ENCODE measurements at regions not wholly inside any gene's neighbourhood (a gene's known extent, or its start where the extent isn't known, plus 50 kb on each side); places are given as distances from the start of the nearest gene placed in this dataset.

DNA sequence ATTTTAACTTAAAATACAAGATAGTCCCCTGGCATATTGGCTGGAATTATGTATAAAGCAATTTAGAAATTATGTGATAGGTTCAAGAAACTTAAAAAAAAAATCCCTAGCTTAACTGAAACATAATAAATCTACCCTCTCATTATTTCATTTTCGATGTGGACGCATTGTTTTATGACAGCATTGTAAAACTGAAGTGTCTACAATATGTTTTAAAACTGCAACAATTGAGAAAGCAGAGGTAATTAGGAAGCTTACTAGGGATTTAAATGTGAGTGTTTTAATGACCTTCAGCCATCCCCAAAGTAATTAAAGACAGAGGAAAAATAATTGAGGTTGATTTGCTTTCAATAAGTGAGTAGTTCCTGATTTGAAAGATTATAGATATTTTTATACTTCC, 776.0 kb downstream of the TBC1D32 start:
- no peaks in the 10 kb centered on the region for H3K27me3 ChIP-seq (ENCODE audit: insufficient read depth, low read length)
- no peak overlapping the region for H3K27ac ChIP-seq (ENCODE audit: low read length)
- no peak overlapping the region for H3K9ac ChIP-seq (ENCODE audit: low read depth, low read length)
- H3K4me3 ChIP-seq (ENCODE audit: low read length), result no peak overlapping the region
- H3K9me3 ChIP-seq (ENCODE audit: insufficient read depth, low read depth, low read length), result no peaks in the 10 kb centered on the region
- no peaks in the 10 kb centered on the region for H3K36me3 ChIP-seq (ENCODE audit: insufficient read depth, low read depth, low read length)
- no peaks in the 10 kb centered on the region for H3K4me1 ChIP-seq (ENCODE audit: insufficient read depth, low read length)

DNA sequence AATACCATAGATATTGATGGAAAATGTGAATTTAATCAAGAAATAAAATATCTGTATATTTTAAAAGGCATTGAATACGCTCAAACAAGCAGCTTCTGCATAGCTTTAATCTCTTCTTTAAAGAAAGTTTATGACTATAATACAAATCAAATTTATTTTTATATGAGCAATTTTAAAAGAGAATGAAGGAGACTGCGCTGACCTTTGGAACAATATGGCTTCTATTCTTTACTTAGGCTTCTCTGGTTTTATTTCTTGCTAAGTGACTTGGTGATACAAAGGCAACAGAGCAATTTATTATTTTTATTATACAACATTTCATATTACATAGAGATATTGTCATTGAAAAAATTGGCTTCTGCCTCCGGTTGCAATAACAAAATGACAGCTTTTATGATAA, 776.7 kb downstream of the TBC1D32 start:
- Histone ChIP-seq H3K4me1 (ENCODE audit: insufficient read depth, low read length) (no peaks in the 10 kb centered on the region), H3K27ac (ENCODE audit: low read length) (no peak overlapping the region), H3K4me3 (ENCODE audit: low read length) (no peak overlapping the region), H3K9ac (ENCODE audit: low read depth, low read length) (no peak overlapping the region), H3K27me3 (ENCODE audit: insufficient read depth, low read length) (no peaks in the 10 kb centered on the region), H3K36me3 (ENCODE audit: insufficient read depth, low read depth, low read length) (no peaks in the 10 kb centered on the region), H3K9me3 (ENCODE audit: insufficient read depth, low read depth, low read length) (no peaks in the 10 kb centered on the region)

DNA sequence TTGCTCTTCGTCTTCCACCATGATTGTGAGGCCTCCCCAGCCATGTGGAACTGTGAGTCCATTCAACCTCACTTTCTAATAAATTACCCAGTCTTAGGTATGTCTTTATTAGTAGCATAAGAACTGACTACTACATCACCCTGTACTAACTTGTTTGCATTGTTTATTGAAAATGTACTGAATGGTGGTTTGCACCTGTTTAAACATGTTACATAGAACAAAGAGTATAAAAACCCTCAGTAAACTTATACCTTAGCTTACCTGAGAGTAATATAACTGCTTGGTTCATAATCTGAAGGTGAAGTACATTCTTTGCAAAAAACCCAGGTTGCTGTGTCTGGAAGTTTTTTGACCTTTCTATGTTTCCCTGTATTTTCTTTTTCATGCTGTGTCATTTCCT, 777.8 kb downstream of the TBC1D32 start:
- Histone ChIP-seq H3K27me3 (ENCODE audit: insufficient read depth, low read length) (no peaks in the 10 kb centered on the region), H3K4me1 (ENCODE audit: insufficient read depth, low read length) (no peaks in the 10 kb centered on the region), H3K36me3 (ENCODE audit: insufficient read depth, low read depth, low read length) (no peaks in the 10 kb centered on the region), H3K9me3 (ENCODE audit: insufficient read depth, low read depth, low read length) (no peaks in the 10 kb centered on the region), H3K27ac (ENCODE audit: low read length) (no peak overlapping the region), H3K9ac (ENCODE audit: low read depth, low read length) (no peak overlapping the region), H3K4me3 (ENCODE audit: low read length) (no peak overlapping the region)

DNA sequence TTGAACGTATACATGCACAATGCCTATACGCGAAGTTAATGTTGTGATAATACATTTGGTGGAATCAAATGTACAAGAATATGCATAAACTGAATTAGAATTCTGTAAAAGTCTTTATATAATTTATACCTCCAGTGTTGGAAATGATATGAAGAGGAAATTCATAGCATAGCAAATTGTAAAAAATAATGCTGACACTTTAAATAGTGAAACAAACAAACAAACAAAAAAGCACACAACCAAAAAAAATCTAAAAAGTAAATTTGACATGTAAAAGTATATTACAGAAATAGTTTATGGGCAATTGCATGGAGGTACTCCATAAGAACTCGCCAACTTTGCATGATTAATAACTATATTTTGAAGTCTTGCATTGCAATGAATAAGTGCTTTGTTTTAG, 780.9 kb downstream of the TBC1D32 start:
- Histone ChIP-seq H3K4me1 (ENCODE audit: insufficient read depth, low read length) (no peaks in the 10 kb centered on the region), H3K27me3 (ENCODE audit: insufficient read depth, low read length) (no peaks in the 10 kb centered on the region), H3K9me3 (ENCODE audit: insufficient read depth, low read depth, low read length) (no peaks in the 10 kb centered on the region), H3K4me3 (ENCODE audit: low read length) (no peak overlapping the region), H3K9ac (ENCODE audit: low read depth, low read length) (no peak overlapping the region), H3K27ac (ENCODE audit: low read length) (no peak overlapping the region), H3K36me3 (ENCODE audit: insufficient read depth, low read depth, low read length) (no peaks in the 10 kb centered on the region)

DNA sequence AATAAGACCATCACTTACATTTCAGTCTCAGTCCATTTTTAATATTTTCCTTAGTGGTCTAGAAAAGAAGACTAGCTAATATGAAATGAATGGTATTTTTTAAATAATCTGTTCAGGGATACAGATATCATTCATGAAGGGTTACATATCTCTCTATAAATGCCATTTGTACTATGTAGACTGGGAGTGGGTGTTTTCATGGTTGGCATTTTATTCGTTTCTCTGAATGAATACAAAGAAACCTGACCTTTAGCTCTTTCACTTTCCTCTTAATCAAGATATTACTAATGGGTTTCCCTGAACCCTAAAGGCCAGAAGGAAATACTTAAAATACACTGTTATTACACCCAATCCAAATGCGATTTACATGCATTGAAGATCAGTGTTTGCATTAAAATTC, 788.9 kb downstream of the TBC1D32 start:
- Histone ChIP-seq H3K27ac (ENCODE audit: low read length) (no peak overlapping the region), H3K27me3 (ENCODE audit: insufficient read depth, low read length) (no peaks in the 10 kb centered on the region), H3K4me3 (ENCODE audit: low read length) (no peak overlapping the region), H3K9me3 (ENCODE audit: insufficient read depth, low read depth, low read length) (no peaks in the 10 kb centered on the region), H3K4me1 (ENCODE audit: insufficient read depth, low read length) (no peaks in the 10 kb centered on the region), H3K9ac (ENCODE audit: low read depth, low read length) (no peak overlapping the region), H3K36me3 (ENCODE audit: insufficient read depth, low read depth, low read length) (no peaks in the 10 kb centered on the region)

DNA sequence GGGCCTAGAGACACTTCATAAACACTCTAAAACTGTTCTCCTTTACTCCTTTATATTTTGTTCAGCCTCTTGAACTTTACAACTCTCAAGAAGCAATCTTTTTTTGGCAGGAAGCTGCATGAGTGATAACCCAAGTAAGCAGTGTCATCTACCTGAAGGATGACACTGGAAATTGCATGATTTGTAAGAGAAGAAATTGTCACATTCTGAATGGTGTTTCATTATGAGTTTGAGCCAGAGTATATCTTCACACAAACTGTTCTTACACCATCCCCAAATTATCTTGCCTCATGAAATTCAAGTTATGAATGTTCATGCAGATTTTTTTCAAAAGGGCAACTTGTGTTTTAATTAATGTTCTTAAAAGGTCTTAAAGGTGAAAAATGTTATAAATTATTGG, 799.3 kb downstream of the TBC1D32 start:
- Histone ChIP-seq H3K27me3 (ENCODE audit: insufficient read depth, low read length) (no peaks in the 10 kb centered on the region), H3K9ac (ENCODE audit: low read depth, low read length) (no peak overlapping the region), H3K4me1 (ENCODE audit: insufficient read depth, low read length) (no peaks in the 10 kb centered on the region), H3K9me3 (ENCODE audit: insufficient read depth, low read depth, low read length) (no peaks in the 10 kb centered on the region), H3K27ac (ENCODE audit: low read length) (no peak overlapping the region), H3K4me3 (ENCODE audit: low read length) (no peak overlapping the region), H3K36me3 (ENCODE audit: insufficient read depth, low read depth, low read length) (no peaks in the 10 kb centered on the region)

DNA sequence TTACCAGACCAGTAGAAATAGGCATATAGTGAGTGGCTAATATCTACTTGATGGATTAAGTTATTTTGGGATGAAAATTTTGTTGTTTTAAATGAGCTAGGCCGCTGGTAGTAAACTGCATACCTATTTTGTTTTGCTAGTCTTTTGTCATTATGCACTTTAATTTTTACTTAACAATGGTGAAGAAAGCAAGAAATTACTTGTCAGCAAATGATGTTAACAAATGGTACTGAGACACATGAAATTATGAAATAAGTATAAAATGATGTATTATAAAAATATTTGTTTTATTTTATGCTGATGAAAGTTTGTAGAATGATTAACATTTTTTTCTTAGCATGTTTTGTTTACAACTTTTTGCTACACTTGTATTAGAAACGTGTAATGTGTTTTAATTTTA, 807.7 kb downstream of the TBC1D32 start:
- Histone ChIP-seq H3K4me3 (ENCODE audit: low read length) (no peak overlapping the region), H3K27ac (ENCODE audit: low read length) (no peak overlapping the region), H3K9me3 (ENCODE audit: insufficient read depth, low read depth, low read length) (no peaks in the 10 kb centered on the region)

DNA sequence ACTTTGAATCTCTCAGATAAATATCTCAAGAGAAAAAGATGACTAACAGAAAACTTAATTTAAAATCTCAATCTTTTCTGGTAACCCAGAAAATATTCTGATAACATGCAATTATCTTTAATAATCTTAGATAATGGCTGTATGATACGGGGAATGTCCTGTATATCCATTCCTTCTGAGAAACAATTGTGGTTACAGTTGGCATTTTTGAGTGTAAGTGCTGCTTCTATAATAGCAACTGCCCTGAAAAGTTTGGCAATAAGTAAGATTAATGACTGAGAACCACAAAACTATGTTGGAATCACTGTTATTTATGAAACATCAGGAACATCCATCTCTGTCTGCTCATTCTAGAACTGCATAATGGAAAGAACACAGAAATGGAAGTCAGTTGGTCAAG, 819.7 kb downstream of the TBC1D32 start:
- no peak overlapping the region for H3K4me3 ChIP-seq (ENCODE audit: low read length)
- no peak overlapping the region for H3K27ac ChIP-seq (ENCODE audit: low read length)
- H3K36me3 ChIP-seq (ENCODE audit: insufficient read depth, low read depth, low read length), result no peaks in the 10 kb centered on the region
- H3K4me1 ChIP-seq (ENCODE audit: insufficient read depth, low read length), result no peaks in the 10 kb centered on the region
- no peaks in the 10 kb centered on the region for H3K27me3 ChIP-seq (ENCODE audit: insufficient read depth, low read length)
- H3K9me3 ChIP-seq (ENCODE audit: insufficient read depth, low read depth, low read length), result no peaks in the 10 kb centered on the region
- no peak overlapping the region for H3K9ac ChIP-seq (ENCODE audit: low read depth, low read length)

More for the DNA sequence above, 807.7 kb downstream of the TBC1D32 start:
- H3K36me3 ChIP-seq (ENCODE audit: insufficient read depth, low read depth, low read length), result no peaks in the 10 kb centered on the region
- H3K9ac ChIP-seq (ENCODE audit: low read depth, low read length), result no peak overlapping the region
- no peaks in the 10 kb centered on the region for H3K27me3 ChIP-seq (ENCODE audit: insufficient read depth, low read length)
- no peaks in the 10 kb centered on the region for H3K4me1 ChIP-seq (ENCODE audit: insufficient read depth, low read length)

DNA sequence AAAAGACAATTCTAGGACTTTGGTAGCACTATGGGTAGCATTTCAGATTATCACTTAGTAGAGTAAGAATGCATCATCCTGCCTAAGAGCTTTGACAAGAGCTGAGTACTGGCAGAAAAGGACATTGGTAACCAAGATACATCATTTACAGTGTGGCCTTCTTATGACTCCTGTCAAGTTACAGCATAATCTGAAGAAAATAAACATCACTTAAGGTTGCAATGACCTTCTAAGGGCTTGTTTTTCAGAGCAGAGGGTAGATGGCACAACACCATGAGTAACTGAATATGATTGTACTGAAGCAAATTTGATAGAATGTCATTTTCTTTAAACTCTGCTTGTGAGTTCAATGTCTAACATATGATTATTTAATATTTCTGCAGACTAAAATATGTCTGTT, 822.6 kb downstream of the TBC1D32 start:
- H3K4me3 ChIP-seq (ENCODE audit: low read length), result no peak overlapping the region
- no peaks in the 10 kb centered on the region for H3K27me3 ChIP-seq (ENCODE audit: insufficient read depth, low read length)
- no peak overlapping the region for H3K9ac ChIP-seq (ENCODE audit: low read depth, low read length)
- H3K9me3 ChIP-seq (ENCODE audit: insufficient read depth, low read depth, low read length), result no peaks in the 10 kb centered on the region
- H3K27ac ChIP-seq (ENCODE audit: low read length), result no peak overlapping the region
- H3K4me1 ChIP-seq (ENCODE audit: insufficient read depth, low read length), result no peaks in the 10 kb centered on the region
- no peaks in the 10 kb centered on the region for H3K36me3 ChIP-seq (ENCODE audit: insufficient read depth, low read depth, low read length)

DNA sequence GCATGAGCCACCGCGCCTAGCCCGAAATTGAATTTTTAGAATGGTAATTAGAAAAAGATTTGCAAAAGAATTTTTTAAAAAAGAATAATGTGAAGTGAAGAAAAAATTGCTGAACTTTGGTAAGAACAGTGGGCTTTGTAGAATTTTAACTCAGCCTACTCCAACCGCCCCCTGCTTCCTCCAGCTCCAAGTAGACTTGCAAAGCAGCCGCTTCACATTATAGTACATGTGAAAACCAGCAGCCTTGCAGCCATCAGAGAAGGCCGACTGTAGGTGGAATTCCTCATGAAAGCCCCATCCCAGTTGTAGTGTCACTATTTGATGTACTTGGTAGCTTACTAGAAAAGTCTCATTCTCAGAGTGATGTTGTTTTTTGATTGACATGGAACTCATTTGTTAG, 835.6 kb downstream of the TBC1D32 start:
- Histone ChIP-seq H3K4me1 (ENCODE audit: insufficient read depth, low read length) (no peaks in the 10 kb centered on the region), H3K9me3 (ENCODE audit: insufficient read depth, low read depth, low read length) (no peaks in the 10 kb centered on the region), H3K27ac (ENCODE audit: low read length) (no peak overlapping the region), H3K27me3 (ENCODE audit: insufficient read depth, low read length) (no peaks in the 10 kb centered on the region), H3K36me3 (ENCODE audit: insufficient read depth, low read depth, low read length) (no peaks in the 10 kb centered on the region), H3K9ac (ENCODE audit: low read depth, low read length) (no peak overlapping the region), H3K4me3 (ENCODE audit: low read length) (no peak overlapping the region)

DNA sequence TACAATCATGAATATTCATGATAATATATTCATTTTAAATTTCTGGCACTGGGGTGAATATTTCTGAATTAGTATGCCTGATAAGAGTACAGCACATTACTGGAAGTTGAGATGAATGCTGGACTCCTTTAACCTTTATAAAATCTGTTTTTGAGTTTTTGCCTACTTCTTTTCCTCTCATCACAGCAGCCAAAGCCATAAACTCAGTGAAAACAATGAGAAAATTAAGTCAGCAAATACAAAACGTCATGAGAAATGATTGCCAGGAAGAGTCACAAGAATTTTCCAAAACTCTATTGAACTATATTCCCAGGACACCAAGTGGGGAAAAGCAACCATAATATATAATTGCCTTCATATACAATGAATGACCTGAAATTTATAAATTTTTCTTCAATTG, 837.6 kb downstream of the TBC1D32 start:
- no peaks in the 10 kb centered on the region for H3K36me3 ChIP-seq (ENCODE audit: insufficient read depth, low read depth, low read length)
- no peak overlapping the region for H3K4me3 ChIP-seq (ENCODE audit: low read length)

DNA sequence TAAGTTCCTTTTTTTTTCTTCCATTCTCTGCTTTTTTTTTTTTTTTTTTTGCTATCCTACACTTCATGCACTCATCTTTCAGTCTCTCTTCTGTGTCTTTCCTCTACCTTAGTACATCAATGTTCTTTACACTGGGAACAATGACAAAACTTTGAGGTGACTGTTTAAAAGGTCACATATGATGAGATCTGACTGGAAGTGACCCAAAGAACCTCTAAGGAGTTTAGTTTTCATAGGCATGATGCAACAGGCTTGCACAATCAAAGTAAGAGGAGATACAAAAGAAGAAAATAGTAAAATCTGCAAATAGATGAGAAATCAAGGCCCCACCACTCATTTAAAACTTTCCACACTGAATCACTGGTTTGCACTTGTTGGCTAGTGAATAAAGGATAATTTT, 840.8 kb downstream of the TBC1D32 start:
- no peaks in the 10 kb centered on the region for H3K27me3 ChIP-seq (ENCODE audit: insufficient read depth, low read length)
- no peaks in the 10 kb centered on the region for H3K9me3 ChIP-seq (ENCODE audit: insufficient read depth, low read depth, low read length)
- H3K9ac ChIP-seq (ENCODE audit: low read depth, low read length), result no peak overlapping the region
- no peak overlapping the region for H3K27ac ChIP-seq (ENCODE audit: low read length)
- H3K4me1 ChIP-seq (ENCODE audit: insufficient read depth, low read length), result no peaks in the 10 kb centered on the region
- no peak overlapping the region for H3K4me3 ChIP-seq (ENCODE audit: low read length)
- H3K36me3 ChIP-seq (ENCODE audit: insufficient read depth, low read depth, low read length), result no peaks in the 10 kb centered on the region

More for the DNA sequence above, 837.6 kb downstream of the TBC1D32 start:
- no peaks in the 10 kb centered on the region for H3K9me3 ChIP-seq (ENCODE audit: insufficient read depth, low read depth, low read length)
- no peaks in the 10 kb centered on the region for H3K27me3 ChIP-seq (ENCODE audit: insufficient read depth, low read length)
- no peaks in the 10 kb centered on the region for H3K4me1 ChIP-seq (ENCODE audit: insufficient read depth, low read length)
- H3K27ac ChIP-seq (ENCODE audit: low read length), result no peak overlapping the region
- no peak overlapping the region for H3K9ac ChIP-seq (ENCODE audit: low read depth, low read length)

DNA sequence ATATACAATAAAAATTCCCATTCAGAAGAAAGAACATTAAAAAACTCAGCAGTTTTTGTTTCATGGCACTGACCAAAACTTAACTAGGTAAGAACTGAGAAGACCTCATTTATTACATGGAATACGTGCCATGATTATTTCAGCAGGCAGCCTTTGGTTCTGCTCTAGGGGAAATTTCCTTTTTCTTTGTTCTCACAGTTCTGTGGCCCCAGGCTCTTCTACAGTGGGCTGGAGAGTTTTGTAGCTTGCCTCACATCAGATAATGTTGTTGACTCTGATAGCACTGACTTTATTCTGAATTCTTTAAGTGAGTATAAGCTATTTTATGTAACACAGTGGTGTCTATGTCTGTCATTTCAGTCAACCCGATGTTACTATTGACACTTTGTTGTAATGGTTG, 844.3 kb downstream of the TBC1D32 start:
- Histone ChIP-seq H3K36me3 (ENCODE audit: insufficient read depth, low read depth, low read length) (no peaks in the 10 kb centered on the region), H3K27me3 (ENCODE audit: insufficient read depth, low read length) (no peaks in the 10 kb centered on the region), H3K27ac (ENCODE audit: low read length) (no peak overlapping the region), H3K4me1 (ENCODE audit: insufficient read depth, low read length) (no peaks in the 10 kb centered on the region), H3K9me3 (ENCODE audit: insufficient read depth, low read depth, low read length) (no peaks in the 10 kb centered on the region), H3K9ac (ENCODE audit: low read depth, low read length) (no peak overlapping the region), H3K4me3 (ENCODE audit: low read length) (no peak overlapping the region)
